Neuronal stem cell (in vitro differentiated cells): ENCODE measurements at regions not wholly inside any gene's neighbourhood (a gene's known extent, or its start where the extent isn't known, plus 50 kb on each side); places are given as distances from the start of the nearest gene placed in this dataset.

ENCODE experiments used
- DNase-seq: peaks from one replicate; pipeline ENCODE4 v3.0.0-alpha.2; 2013; ENCODE audit warnings: low spot score
- H2AFZ ChIP-seq: one replicate; pipeline ENCODE4 v1.6.1; 2013; ENCODE audit warnings: mild to moderate bottlenecking, low read length, inconsistent platforms
- H2AK5ac ChIP-seq: 2 replicates; pipeline ENCODE4 v1.6.1; 2013; ENCODE audit warnings: low read depth, mild to moderate bottlenecking, inconsistent platforms, low read length, moderate library complexity, mixed read lengths
- H2BK120ac ChIP-seq: 2 replicates; pipeline ENCODE4 v1.6.1; 2013; ENCODE audit warnings: low read depth, mild to moderate bottlenecking, inconsistent platforms, low read length, moderate library complexity, mixed read lengths
- H2BK12ac ChIP-seq: one replicate; pipeline ENCODE4 v1.6.1; 2013; ENCODE audit warnings: low read length, inconsistent platforms
- H2BK15ac ChIP-seq: 2 replicates; pipeline ENCODE4 v1.6.1; 2013; ENCODE audit warnings: mild to moderate bottlenecking, low read length, inconsistent platforms, mixed read lengths
- H2BK5ac ChIP-seq: one replicate; pipeline ENCODE4 v1.6.1; 2013; ENCODE audit warnings: inconsistent platforms, mild to moderate bottlenecking, low read length, moderate library complexity
- H3K14ac ChIP-seq: one replicate; pipeline ENCODE4 v1.6.1; 2013; ENCODE audit warnings: low read length, inconsistent platforms
- H3K18ac ChIP-seq: 2 replicates; pipeline ENCODE4 v1.6.1; 2013; ENCODE audit warnings: low read length, inconsistent platforms
- H3K23ac ChIP-seq: 2 replicates; pipeline ENCODE4 v1.6.1; 2013; ENCODE audit warnings: low read depth, mild to moderate bottlenecking, mixed read lengths, low read length, inconsistent platforms; ENCODE audit not compliant: poor library complexity
- H3K27ac ChIP-seq: replicated peaks from 3 replicates; pipeline ENCODE4 v1.5.1; 2013; ENCODE audit warnings: low read length, inconsistent platforms
- H3K27me3 ChIP-seq, 3 experiments: 2 replicates each; pipeline ENCODE4 v1.6.1; 2013; ENCODE audit warnings: low read length in 3 of 3, mild to moderate bottlenecking in 2 of 3, inconsistent platforms in 1 of 3, low read depth in 1 of 3, mixed read lengths in 1 of 3, moderate library complexity in 1 of 3; ENCODE audit not compliant: control insufficient read depth in 3 of 3, insufficient read depth in 3 of 3
- H3K36me3 ChIP-seq, 2 donors: replicated peaks in 1 of 2; 2 replicates each; pipeline ENCODE4 v1.6.1; 2013; ENCODE audit warnings: low read length in 2 of 2; ENCODE audit not compliant: control insufficient read depth in 2 of 2, insufficient read depth in 2 of 2
- H3K4ac ChIP-seq: 2 replicates; pipeline ENCODE4 v1.6.1; 2013; ENCODE audit warnings: inconsistent platforms, mild to moderate bottlenecking, low read length, moderate library complexity
- H3K4me1 ChIP-seq, 2 donors: 1 replicate in 1 of 2; 2 replicates in 1 of 2; pipeline ENCODE4 v1.6.1; 2013; ENCODE audit warnings: low read length in 2 of 2, low read depth in 1 of 2; ENCODE audit not compliant: control insufficient read depth in 2 of 2, insufficient read depth in 1 of 2
- H3K4me2 ChIP-seq: one replicate; pipeline ENCODE4 v1.6.1; 2013; ENCODE audit warnings: mild to moderate bottlenecking, low read length, inconsistent platforms; ENCODE audit not compliant: insufficient read depth, poor library complexity, severe bottlenecking
- H3K4me3 ChIP-seq, 2 donors: 2 replicates each; pipeline ENCODE4 v1.5.1; 2013; ENCODE audit warnings: low read length in 2 of 2, mild to moderate bottlenecking in 2 of 2, inconsistent platforms in 1 of 2, moderate library complexity in 1 of 2
- H3K79me1 ChIP-seq: one replicate; pipeline ENCODE4 v1.6.1; 2013; ENCODE audit warnings: low read depth, mild to moderate bottlenecking, inconsistent platforms, low read length, moderate library complexity
- H3K9ac ChIP-seq: one replicate; pipeline ENCODE4 v1.6.1; 2013; ENCODE audit warnings: mild to moderate bottlenecking, low read depth, low read length, inconsistent platforms; ENCODE audit not compliant: poor library complexity
- H3K9me3 ChIP-seq, 2 donors: replicated peaks in 1 of 2; 2 replicates each; pipeline versions ENCODE3 to v1.6.1; 2013; ENCODE audit warnings: low read length in 2 of 2, mild to moderate bottlenecking in 2 of 2, inconsistent platforms in 1 of 2, low read depth in 1 of 2, mixed read lengths in 1 of 2, moderate library complexity in 1 of 2; ENCODE audit not compliant: control insufficient read depth in 2 of 2, insufficient read depth in 1 of 2
- H4K8ac ChIP-seq: one replicate; pipeline ENCODE4 v1.6.1; 2013; ENCODE audit warnings: low read depth, mild to moderate bottlenecking, inconsistent platforms, low read length, moderate library complexity
- H4K91ac ChIP-seq: one replicate; pipeline ENCODE4 v1.6.1; 2013; ENCODE audit warnings: low read length, low read depth, mild to moderate bottlenecking, inconsistent platforms; ENCODE audit not compliant: poor library complexity
- WGBS, 2 donors: extraction: QIAGEN DNeasy Blood & Tissue Kit; methylation state at CpG; one replicate each; pipeline ENCODE4 v1.1.7; 2013; ENCODE audit warnings: missing lambda C conversion rate in 2 of 2, mixed read lengths in 1 of 2; ENCODE audit not compliant: insufficient read length in 2 of 2, insufficient replicate concordance in 1 of 2; ENCODE audit errors: extremely low coverage in 2 of 2; 5-methylcytosine and 5-hydroxymethylcytosine counted together

GRCh38 chr2:195468771-195469170 lies 188.3 kb upstream of the SLC39A10 start:
- no peak overlapping the region for H3K4me3 ChIP-seq
- no peak for DNase-seq

GRCh38 chr2:195466427-195466826 lies 190.6 kb upstream of the SLC39A10 start:
- Histone ChIP-seq H3K18ac (no peak overlapping the region), H2BK120ac (no peak overlapping the region), H2BK5ac (no peak overlapping the region), H3K79me1 (no peaks in the 10 kb centered on the region), H3K36me3 (no peaks in the 10 kb centered on the region), H2BK12ac (no peak overlapping the region), H4K8ac (no peak overlapping the region), H3K27ac (no peak overlapping the region), H3K4me1 (no peaks in the 10 kb centered on the region), H3K9ac (no peak overlapping the region), H2AFZ (no peak overlapping the region), H3K4me2 (no peak overlapping the region), H3K4ac (no peak overlapping the region), H2AK5ac (no peak overlapping the region), H3K14ac (no peak overlapping the region), H3K23ac (no peak overlapping the region), H3K27me3 (no peaks in the 10 kb centered on the region), H2BK15ac (no peak overlapping the region), H4K91ac (no peak overlapping the region), H3K9me3 (no peaks in the 10 kb centered on the region), H3K4me3 (no peak overlapping the region)
- no peak for DNase-seq

More at GRCh38 chr2:195468771-195469170, 188.3 kb upstream of the SLC39A10 start:
- no peak overlapping the region for H2BK15ac ChIP-seq
- H3K18ac ChIP-seq: no peak overlapping the region
- H2BK12ac ChIP-seq: no peak overlapping the region
- no peak overlapping the region for H3K4me2 ChIP-seq
- H3K27ac ChIP-seq: no peak overlapping the region
- H3K9ac ChIP-seq: no peak overlapping the region
- H2BK120ac ChIP-seq: no peak overlapping the region
- H3K9me3 ChIP-seq: no peaks in the 10 kb centered on the region
- no peak overlapping the region for H3K4ac ChIP-seq
- H3K23ac ChIP-seq: no peak overlapping the region
- no peak overlapping the region for H4K8ac ChIP-seq
- no peak overlapping the region for H2AK5ac ChIP-seq
- H3K4me1 ChIP-seq: no peaks in the 10 kb centered on the region
- H2BK5ac ChIP-seq: no peak overlapping the region
- H4K91ac ChIP-seq: no peak overlapping the region
- WGBS, 2 donors: no CpG with 5 or more reads among the region's 2 CpGs
- H3K27me3 ChIP-seq: no peaks in the 10 kb centered on the region
- no peaks in the 10 kb centered on the region for H3K36me3 ChIP-seq
- no peak overlapping the region for H2AFZ ChIP-seq
- H3K79me1 ChIP-seq: no peaks in the 10 kb centered on the region
- no peak overlapping the region for H3K14ac ChIP-seq

DNA sequence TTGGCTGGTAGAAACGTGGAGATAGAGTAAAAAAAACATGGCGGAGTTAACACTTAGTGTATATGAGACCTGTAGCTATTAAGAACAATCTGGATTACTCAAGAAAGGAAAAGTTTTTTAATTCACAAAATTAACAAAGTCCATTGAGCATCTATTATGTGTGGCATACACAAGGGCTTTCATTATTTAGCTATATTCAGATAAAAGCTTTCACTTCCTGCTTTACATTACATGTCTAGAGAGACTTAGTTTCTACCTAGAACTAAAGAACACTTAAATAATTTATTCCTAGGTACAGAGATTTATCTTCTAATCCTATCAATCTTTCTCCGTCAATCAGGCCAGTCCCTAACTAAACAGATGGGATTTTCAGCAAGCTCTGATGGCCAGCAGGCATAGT lies 196.0 kb upstream of the SLC39A10 start:
- no peaks in the 10 kb centered on the region for H3K79me1 ChIP-seq
- no peak overlapping the region for H3K4ac ChIP-seq
- no peak overlapping the region for H4K8ac ChIP-seq
- no peaks in the 10 kb centered on the region for H3K4me1 ChIP-seq
- no peak overlapping the region for H2BK15ac ChIP-seq
- no peak overlapping the region for H3K18ac ChIP-seq
- no peak overlapping the region for H3K23ac ChIP-seq
- H3K27ac ChIP-seq: no peak overlapping the region
- no peak overlapping the region for H3K9ac ChIP-seq
- no peak overlapping the region for H4K91ac ChIP-seq
- no peak overlapping the region for H3K14ac ChIP-seq
- no peak overlapping the region for H2BK120ac ChIP-seq
- no peaks in the 10 kb centered on the region for H3K9me3 ChIP-seq
- H3K27me3 ChIP-seq: no peaks in the 10 kb centered on the region
- H2AK5ac ChIP-seq: no peak overlapping the region
- no peak overlapping the region for H3K4me2 ChIP-seq
- no peak overlapping the region for H3K4me3 ChIP-seq
- no CpG with 5 or more reads among the region's 3 CpGs for WGBS, 2 donors
- DNase-seq: no peak
- no peak overlapping the region for H2BK12ac ChIP-seq
- H2AFZ ChIP-seq: no peak overlapping the region
- no peak overlapping the region for H2BK5ac ChIP-seq
- no peaks in the 10 kb centered on the region for H3K36me3 ChIP-seq

DNA sequence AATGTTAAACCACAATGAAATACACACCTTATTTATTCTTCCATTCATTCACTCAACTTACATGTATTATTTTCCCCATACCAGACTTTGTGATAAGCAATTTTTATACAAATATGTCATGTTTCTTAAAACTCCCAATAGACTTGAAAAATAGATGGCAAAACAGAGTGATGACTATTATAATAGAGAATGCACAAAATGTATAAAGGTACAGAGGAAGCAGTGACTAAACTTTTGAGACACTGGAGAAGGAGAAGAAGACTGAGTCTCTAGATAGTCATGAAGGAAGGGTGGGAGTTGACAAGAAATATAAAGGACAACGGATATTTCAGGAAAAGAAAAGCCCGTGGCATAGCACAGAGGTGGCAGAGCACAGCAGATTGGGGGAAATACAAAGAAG lies 198.1 kb upstream of the SLC39A10 start:
- no peak overlapping the region for H3K4ac ChIP-seq
- no peak overlapping the region for H4K8ac ChIP-seq
- H2BK5ac ChIP-seq: no peak overlapping the region
- no peaks in the 10 kb centered on the region for H3K9me3 ChIP-seq
- no peaks in the 10 kb centered on the region for H3K4me1 ChIP-seq
- H2BK15ac ChIP-seq: no peak overlapping the region
- H3K9ac ChIP-seq: no peak overlapping the region
- H2BK120ac ChIP-seq: no peak overlapping the region
- no peak overlapping the region for H4K91ac ChIP-seq
- no peaks in the 10 kb centered on the region for H3K36me3 ChIP-seq
- H3K4me2 ChIP-seq: no peak overlapping the region
- no peak overlapping the region for H2AK5ac ChIP-seq
- H2BK12ac ChIP-seq: no peak overlapping the region
- H3K18ac ChIP-seq: no peak overlapping the region
- H3K27ac ChIP-seq: no peak overlapping the region
- H3K4me3 ChIP-seq: no peak overlapping the region
- no peak for DNase-seq
- H3K23ac ChIP-seq: no peak overlapping the region
- H3K79me1 ChIP-seq: no peaks in the 10 kb centered on the region
- no peaks in the 10 kb centered on the region for H3K27me3 ChIP-seq
- WGBS, 2 donors: no CpG with 5 or more reads among the region's 2 CpGs
- H2AFZ ChIP-seq: no peak overlapping the region
- H3K14ac ChIP-seq: no peak overlapping the region
